HEK293 (cell line): ENCODE measurements at regions not wholly inside any gene's neighbourhood (a gene's known extent, or its start where the extent isn't known, plus 50 kb on each side); places are given as distances from the start of the nearest gene placed in this dataset.
A peak's percentile ranks its signal among the peaks of the same experiment; 100 is the strongest.

Source experiments
- CTCF ChIA-PET: fragments of 350-600 bp; formaldehyde crosslinking; extraction: SDS; loops from one replicate; lab custom pipeline; 2021; ENCODE audit warnings: antibody characterized with exemption; lab: Yijun Ruan, JAX
- POLR2A ChIA-PET: fragments of 300-600 bp; formaldehyde crosslinking; extraction: SDS; loops from one replicate; lab custom pipeline; 2020; ENCODE audit warnings: antibody characterized with exemption, inconsistent platforms; lab: Yijun Ruan, JAX
- H3K27ac ChIP-seq: fragments of 200-500 bp; sonication (Bioruptor generic); 2 replicates; pipeline ENCODE4 v1.5.1; 2014; ENCODE audit warnings: low read depth, low read length, control low read depth, inconsistent platforms; ENCODE audit errors: extremely low read depth
- H3K36me3 ChIP-seq, 2 experiments: fragments of 200-500 bp in 1 of 2; sonication (Bioruptor generic) in 1 of 2; 1 replicate in 1 of 2; 2 replicates in 1 of 2; pipeline ENCODE4 v1.5.1; 2014 to 2017; ENCODE audit warnings: inconsistent platforms in 2 of 2, low read length in 2 of 2; ENCODE audit not compliant: control insufficient read depth in 2 of 2, insufficient read depth in 1 of 2
- H3K4me1 ChIP-seq: fragments of 200-500 bp; sonication (Bioruptor generic); 2 replicates; pipeline ENCODE4 v1.5.1; 2014; ENCODE audit warnings: mild to moderate bottlenecking, low read length, inconsistent platforms; ENCODE audit not compliant: control insufficient read depth, insufficient read depth
- H3K4me3 ChIP-seq: 2 replicates; pipeline ENCODE4 v1.5.1; 2011; ENCODE audit warnings: low read depth, mild to moderate bottlenecking, control low read depth, low read length, moderate library complexity
- H3K9me3 ChIP-seq: fragments of 200-500 bp; sonication (Bioruptor generic); 2 replicates; pipeline ENCODE4 v1.5.1; 2014; ENCODE audit warnings: low read depth, low read length, inconsistent platforms; ENCODE audit not compliant: control insufficient read depth, insufficient read depth
- HIC1 ChIP-seq: fragments of 450-650 bp; formaldehyde crosslinking; IDR thresholded peaks from 2 replicates; pipeline ENCODE4 v1.5.1; 2016; ENCODE audit warnings: missing biosample characterization, missing genetic modification characterization
- MYNN ChIP-seq: fragments of 450-650 bp; formaldehyde crosslinking; IDR thresholded peaks from 2 replicates; pipeline ENCODE4 v1.5.1; 2016; ENCODE audit warnings: missing biosample characterization, missing genetic modification characterization, borderline replicate concordance
- PATZ1 ChIP-seq: fragments of 450-650 bp; formaldehyde crosslinking; IDR thresholded peaks from 2 replicates; pipeline ENCODE4 v1.5.1; 2016; ENCODE audit warnings: missing biosample characterization, missing genetic modification characterization
- SCRT1 ChIP-seq: fragments of 450-650 bp; formaldehyde crosslinking; IDR thresholded peaks from 2 replicates; pipeline ENCODE4 v1.5.1; 2016; ENCODE audit warnings: missing biosample characterization, missing genetic modification characterization, borderline replicate concordance
- SETDB1 ChIP-seq: IDR thresholded peaks from one replicate; pipeline ENCODE4 v1.6.1; 2017; ENCODE audit warnings: mild to moderate bottlenecking, low read length, moderate library complexity, mixed read lengths; ENCODE audit not compliant: insufficient read length
- TRIM28 ChIP-seq: IDR thresholded peaks from 2 replicates; pipeline ENCODE4 v1.6.1; 2011; ENCODE audit warnings: low read length, control low read depth, borderline replicate concordance
- ZBTB7A ChIP-seq: fragments of 450-650 bp; formaldehyde crosslinking; IDR thresholded peaks from 2 replicates; pipeline ENCODE4 v1.5.1; 2016; ENCODE audit warnings: low read depth, missing biosample characterization, missing genetic modification characterization
- ZFP41 ChIP-seq: fragments of 450-650 bp; formaldehyde crosslinking; IDR thresholded peaks from 2 replicates; pipeline ENCODE4 v1.5.1; 2016; ENCODE audit warnings: missing biosample characterization, missing genetic modification characterization, borderline replicate concordance
- ZNF138 ChIP-seq: fragments of 450-650 bp; formaldehyde crosslinking; IDR thresholded peaks from 2 replicates; pipeline ENCODE4 v1.5.1; 2016; ENCODE audit warnings: missing biosample characterization, missing genetic modification characterization, borderline replicate concordance
- ZNF169 ChIP-seq: fragments of 450-650 bp; formaldehyde crosslinking; IDR thresholded peaks from 2 replicates; pipeline ENCODE4 v1.5.1; 2016; ENCODE audit warnings: missing biosample characterization, missing genetic modification characterization
- ZNF211 ChIP-seq: fragments of 450-650 bp; formaldehyde crosslinking; IDR thresholded peaks from 2 replicates; pipeline ENCODE4 v1.5.1; 2016; ENCODE audit warnings: low read depth, missing biosample characterization, missing genetic modification characterization
- ZNF280D ChIP-seq: fragments of 450-650 bp; formaldehyde crosslinking; IDR thresholded peaks from 2 replicates; pipeline ENCODE4 v1.5.1; 2016; ENCODE audit warnings: missing biosample characterization, missing genetic modification characterization
- ZNF302 ChIP-seq: fragments of 450-650 bp; formaldehyde crosslinking; IDR thresholded peaks from 2 replicates; pipeline ENCODE4 v1.5.1; 2016; ENCODE audit warnings: missing biosample characterization, missing genetic modification characterization, low read depth
- ZNF335 ChIP-seq: fragments of 450-650 bp; formaldehyde crosslinking; conservative IDR thresholded peaks from 2 replicates; pipeline ENCODE4 v1.5.1; 2016; ENCODE audit warnings: missing biosample characterization, missing genetic modification characterization
- ZNF530 ChIP-seq: fragments of 450-650 bp; formaldehyde crosslinking; IDR thresholded peaks from 2 replicates; pipeline ENCODE4 v1.5.1; 2016; ENCODE audit warnings: low read depth, missing biosample characterization, missing genetic modification characterization
- ZNF548 ChIP-seq: fragments of 450-650 bp; formaldehyde crosslinking; IDR thresholded peaks from 2 replicates; pipeline ENCODE4 v1.5.1; 2016; ENCODE audit warnings: missing biosample characterization, missing genetic modification characterization
- ZNF610 ChIP-seq: fragments of 450-650 bp; formaldehyde crosslinking; IDR thresholded peaks from 2 replicates; pipeline ENCODE4 v1.5.1; 2016; ENCODE audit warnings: missing biosample characterization, missing genetic modification characterization, borderline replicate concordance
- ZNF623 ChIP-seq: fragments of 450-650 bp; formaldehyde crosslinking; IDR thresholded peaks from 2 replicates; pipeline ENCODE4 v1.5.1; 2016; ENCODE audit warnings: missing biosample characterization, missing genetic modification characterization
- ZNF654 ChIP-seq: fragments of 450-650 bp; formaldehyde crosslinking; IDR thresholded peaks from 2 replicates; pipeline ENCODE4 v1.5.1; 2016; ENCODE audit warnings: low read depth, missing biosample characterization, missing genetic modification characterization
- ZNF776 ChIP-seq: fragments of 450-650 bp; formaldehyde crosslinking; IDR thresholded peaks from 2 replicates; pipeline ENCODE4 v1.5.0; 2017; ENCODE audit warnings: missing biosample characterization, missing genetic modification characterization, borderline replicate concordance
- ZNF791 ChIP-seq: fragments of 450-650 bp; formaldehyde crosslinking; IDR thresholded peaks from 2 replicates; pipeline ENCODE4 v1.5.1; 2016; ENCODE audit warnings: missing biosample characterization, missing genetic modification characterization
- ZSCAN18 ChIP-seq: fragments of 450-650 bp; formaldehyde crosslinking; IDR thresholded peaks from 2 replicates; pipeline ENCODE4 v1.5.1; 2016; ENCODE audit warnings: missing biosample characterization, missing genetic modification characterization

GRCh38 chr6:112502351-112503090 is 155.4 kb downstream of the RFPL4B start:
- Histone ChIP-seq H3K27ac (no peak overlapping the region), H3K9me3 (no peaks in the 10 kb centered on the region), H3K4me1 (peaks cover 3% of the 10 kb centered on the region; the same call in 1 of the 2 replicates), H3K36me3 (no peaks in the 10 kb centered on the region), H3K4me3 (no peak overlapping the region)
- ChIA-PET CTCF (interaction anchor here (0.6 to 2.9 kb wide), 11 partner anchors 9 to 1406 kb away, joined by 3 to 11 read pairs (median 4); no protein-coding TSS in a partner anchor), POLR2A (no interaction called here)
- 0 out of 2 replicates have a peak, but pooled peaks have one; percentile 24 for TF ChIP-seq TRIM28
- no peak for TF ChIP-seq SCRT1
- no peak for TF ChIP-seq ZNF530 (tag by site-specific recombination)
- no peak for TF ChIP-seq ZNF610 (tag by site-specific recombination)
- TF ChIP-seq ZFP41: no peak
- TF ChIP-seq ZNF335 (tag by site-specific recombination): 0 out of 2 replicates have a peak, but pooled peaks have one; percentile 14
- TF ChIP-seq ZNF654 (tag by site-specific recombination): peak; percentile 35
- TF ChIP-seq ZBTB7A (tag by site-specific recombination): no peak
- TF ChIP-seq ZNF548: no peak
- no peak for TF ChIP-seq HIC1 (tag by site-specific recombination)

- Histone ChIP-seq H3K9me3 (no peaks in the 10 kb centered on the region), H3K4me3 (no peak overlapping the region), H3K4me1 (peaks cover 3% of the 10 kb centered on the region; the same call in 1 of the 2 replicates), H3K27ac (no peak overlapping the region), H3K36me3 (no peaks in the 10 kb centered on the region)
- ChIA-PET CTCF (interaction anchor here (0.5 to 2.9 kb wide), 13 partner anchors 8 to 1433 kb away, joined by 3 to 11 read pairs (median 4); no protein-coding TSS in a partner anchor), POLR2A (no interaction called here)
- TF ChIP-seq ZFP41 (no peak), ZNF776 (tag by site-specific recombination) (no peak)
These were observed 156.0 kb downstream of the RFPL4B start for GRCh38 chr6:112503091-112503596.

- POLR2A ChIA-PET: no interaction called here
- peaks cover 3% of the 10 kb centered on the region; the same call in 1 of the 2 replicates for H3K4me1 ChIP-seq
- H3K36me3 ChIP-seq: no peaks in the 10 kb centered on the region
- CTCF ChIA-PET: interaction anchor here (0.5 to 2.9 kb wide), 3 partner anchors 115 to 1432 kb away, joined by 3 to 11 read pairs (median 3); no protein-coding TSS in a partner anchor
- no peak overlapping the region for H3K4me3 ChIP-seq
- H3K9me3 ChIP-seq: no peaks in the 10 kb centered on the region
- H3K27ac ChIP-seq: no peak overlapping the region
- no peak for TF ChIP-seq ZNF138
- TF ChIP-seq MYNN (tag by site-specific recombination): no peak
- no peak for TF ChIP-seq ZNF791 (tag by site-specific recombination)
- TF ChIP-seq PATZ1: no peak
- TF ChIP-seq ZNF302 (tag by site-specific recombination): no peak
- no peak for TF ChIP-seq SETDB1
- no peak for TF ChIP-seq ZNF623 (tag by site-specific recombination)
- TF ChIP-seq ZNF211 (tag by site-specific recombination): no peak
- no peak for TF ChIP-seq ZNF169
- no peak for TF ChIP-seq ZNF280D (tag by site-specific recombination)
- TF ChIP-seq ZSCAN18 (tag by site-specific recombination): no peak
These were observed 157.5 kb downstream of the RFPL4B start for GRCh38 chr6:112504621-112505020.
